ENCODE measurements at regions not wholly inside any gene's neighbourhood (a gene's known extent, or its start where the extent isn't known, plus 50 kb on each side); places are given as distances from the start of the nearest gene placed in this dataset.

DNA sequence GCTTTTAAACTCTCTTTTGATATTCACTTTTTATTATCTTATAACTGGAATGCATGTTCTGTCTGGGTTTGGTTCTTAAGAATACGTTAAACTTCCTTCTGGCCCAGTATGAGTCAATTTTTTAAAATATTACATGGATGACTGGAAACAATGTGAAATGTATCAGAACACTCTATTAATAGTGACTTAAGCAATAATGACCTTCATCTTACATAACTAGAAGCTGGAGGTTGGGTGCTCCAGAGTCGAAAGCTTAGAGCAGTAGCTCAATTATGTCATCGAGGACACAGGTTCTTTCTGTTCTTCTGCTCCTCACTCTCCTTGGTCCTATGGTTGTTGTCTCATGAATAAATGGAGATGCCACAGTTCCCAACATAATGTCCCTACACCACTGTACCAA is 91.6 kb upstream of the FOXD3 start:
- TF ChIP-seq, protein P1, sequence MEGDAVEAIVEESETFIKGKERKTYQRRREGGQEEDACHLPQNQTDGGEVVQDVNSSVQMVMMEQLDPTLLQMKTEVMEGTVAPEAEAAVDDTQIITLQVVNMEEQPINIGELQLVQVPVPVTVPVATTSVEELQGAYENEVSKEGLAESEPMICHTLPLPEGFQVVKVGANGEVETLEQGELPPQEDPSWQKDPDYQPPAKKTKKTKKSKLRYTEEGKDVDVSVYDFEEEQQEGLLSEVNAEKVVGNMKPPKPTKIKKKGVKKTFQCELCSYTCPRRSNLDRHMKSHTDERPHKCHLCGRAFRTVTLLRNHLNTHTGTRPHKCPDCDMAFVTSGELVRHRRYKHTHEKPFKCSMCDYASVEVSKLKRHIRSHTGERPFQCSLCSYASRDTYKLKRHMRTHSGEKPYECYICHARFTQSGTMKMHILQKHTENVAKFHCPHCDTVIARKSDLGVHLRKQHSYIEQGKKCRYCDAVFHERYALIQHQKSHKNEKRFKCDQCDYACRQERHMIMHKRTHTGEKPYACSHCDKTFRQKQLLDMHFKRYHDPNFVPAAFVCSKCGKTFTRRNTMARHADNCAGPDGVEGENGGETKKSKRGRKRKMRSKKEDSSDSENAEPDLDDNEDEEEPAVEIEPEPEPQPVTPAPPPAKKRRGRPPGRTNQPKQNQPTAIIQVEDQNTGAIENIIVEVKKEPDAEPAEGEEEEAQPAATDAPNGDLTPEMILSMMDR (conservative IDR thresholded peaks at IDR 0.05; ENCODE audit: low read depth, low read length), result no peak
- no peak for TF ChIP-seq EZH2 (IDR thresholded peaks at IDR 0.05; ENCODE audit: borderline replicate concordance, low read depth, low read length, poor library complexity, severe bottlenecking)

Data from A673 (cell line).